GM19324 (cell line): ENCODE measurements at regions not wholly inside any gene's neighbourhood (a gene's known extent, or its start where the extent isn't known, plus 50 kb on each side); places are given as distances from the start of the nearest gene placed in this dataset.
"Not testable (repeated sequence)": the region's sequence is repeated elsewhere in the genome, so short reads cannot be mapped to it uniquely, and the experiment has no call there.

Experiments
- ATAC-seq: cut with Tn5 transposase; IDR thresholded peaks from one replicate; pipeline ENCODE4 v1.9.1; 2021; ENCODE audit warnings: mild to moderate bottlenecking, moderate library complexity; ENCODE audit not compliant: unreplicated experiment, low FRiP score

- no peak for ATAC-seq
Observed at GRCh38 chr12:84413656-84414055, 498.9 kb downstream of the SLC6A15 start.

DNA sequence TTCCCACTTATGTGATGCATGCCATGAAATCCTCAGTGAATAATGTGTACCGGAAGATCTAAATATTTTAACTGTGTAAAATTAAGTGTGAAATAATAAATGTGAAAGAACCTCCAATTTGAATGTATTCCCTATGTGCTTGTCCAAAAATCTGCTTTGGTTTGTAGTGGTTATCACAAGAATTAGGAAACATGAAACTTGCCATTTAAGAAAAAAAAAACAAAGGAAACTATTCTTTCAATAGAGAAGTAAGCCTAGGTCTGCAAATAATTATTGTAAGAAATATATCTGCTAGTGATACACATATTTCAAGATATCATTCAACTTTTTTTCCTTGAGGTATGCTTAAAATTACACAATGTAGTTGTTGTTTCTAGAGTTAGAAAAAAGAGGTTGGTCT, 500.4 kb downstream of the SLC6A15 start:
- ATAC-seq: no peak

GRCh38 chr12:84411031-84411430, 501.6 kb downstream of the SLC6A15 start:
- no peak for ATAC-seq

- ATAC-seq: no peak
Observed at GRCh38 chr12:84408936-84409335, 503.7 kb downstream of the SLC6A15 start.

DNA sequence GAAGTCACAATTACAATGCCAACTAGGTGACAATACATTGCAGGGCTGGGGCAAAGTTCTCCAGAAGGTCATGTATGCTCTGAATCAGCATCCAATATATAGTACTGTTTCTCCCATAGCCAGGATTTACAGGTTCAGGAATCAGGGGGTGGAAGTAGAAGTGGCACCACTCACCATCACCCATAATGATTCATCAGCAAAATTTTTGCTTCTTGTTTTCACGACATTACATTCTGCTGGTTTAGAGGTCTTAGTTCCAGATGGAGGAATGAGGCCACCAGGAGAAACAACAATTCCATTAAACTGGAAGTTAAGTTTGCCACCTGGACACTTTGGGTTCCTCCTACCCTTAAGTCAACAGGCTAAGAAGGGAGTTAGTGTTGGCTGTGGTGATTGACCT, 505.9 kb downstream of the SLC6A15 start:
- ATAC-seq: not testable (repeated sequence)

DNA sequence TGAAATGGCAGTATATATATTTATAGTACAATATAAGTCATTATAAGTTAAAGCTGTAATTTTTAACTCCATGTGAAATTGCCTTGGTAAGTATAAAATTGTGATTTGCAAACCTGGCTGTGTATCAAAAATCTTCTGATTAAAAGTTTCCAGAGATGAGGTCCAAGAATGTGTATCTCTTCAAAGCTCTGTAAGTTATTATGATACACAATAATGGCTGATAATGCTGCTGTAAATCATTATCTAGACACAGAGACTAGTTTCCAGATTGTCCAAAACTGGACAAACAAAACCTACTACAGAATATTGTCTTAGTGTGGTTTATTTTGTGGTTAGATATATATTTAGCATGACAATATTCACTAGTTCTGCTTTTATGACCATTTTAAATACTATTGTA, 514.8 kb downstream of the SLC6A15 start:
- ATAC-seq: no peak

- no peak for ATAC-seq
Observed at GRCh38 chr12:84397263-84397662, 515.3 kb downstream of the SLC6A15 start.

GRCh38 chr12:84391176-84391575, 521.4 kb downstream of the SLC6A15 start:
- ATAC-seq: not testable (repeated sequence)

GRCh38 chr12:84384384-84384783, 528.2 kb downstream of the SLC6A15 start:
- no peak for ATAC-seq

DNA sequence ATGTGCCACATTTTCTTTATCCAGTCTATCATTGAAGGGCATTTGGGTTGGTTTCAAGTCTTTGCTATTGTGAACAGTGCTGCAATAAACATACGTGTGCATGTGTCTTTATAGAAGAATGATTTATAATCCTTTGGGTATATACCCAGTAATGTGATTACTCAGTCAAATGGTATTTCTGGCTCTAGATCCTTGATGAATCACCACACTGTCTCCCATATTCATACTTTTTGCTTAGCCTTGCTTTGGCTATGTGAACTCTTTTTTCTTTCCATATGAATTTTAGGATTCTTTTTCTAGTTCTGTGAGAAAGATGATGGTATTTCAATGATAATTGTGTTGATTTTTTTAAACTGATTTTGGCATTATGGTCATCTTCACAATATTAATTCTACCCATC, 530.1 kb downstream of the SLC6A15 start:
- ATAC-seq: not testable (repeated sequence)

DNA sequence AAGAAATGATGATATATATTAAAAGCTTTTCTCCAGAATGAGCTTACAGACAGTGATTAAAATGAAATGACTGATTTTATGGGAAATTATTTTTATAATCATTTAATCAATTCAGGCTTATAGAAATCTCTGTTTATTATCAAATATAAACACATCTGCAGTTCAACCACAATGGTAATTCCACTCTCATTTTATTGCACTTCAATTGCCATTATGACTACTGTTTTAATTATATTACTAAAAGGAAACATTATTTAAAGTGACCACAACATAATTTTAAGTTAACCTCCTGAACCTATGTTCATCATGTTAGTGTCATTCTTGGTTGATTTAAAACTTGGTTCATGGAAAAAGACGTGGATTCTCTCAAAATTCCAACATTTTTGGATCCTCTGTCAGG, 536.3 kb downstream of the SLC6A15 start:
- ATAC-seq: no peak

DNA sequence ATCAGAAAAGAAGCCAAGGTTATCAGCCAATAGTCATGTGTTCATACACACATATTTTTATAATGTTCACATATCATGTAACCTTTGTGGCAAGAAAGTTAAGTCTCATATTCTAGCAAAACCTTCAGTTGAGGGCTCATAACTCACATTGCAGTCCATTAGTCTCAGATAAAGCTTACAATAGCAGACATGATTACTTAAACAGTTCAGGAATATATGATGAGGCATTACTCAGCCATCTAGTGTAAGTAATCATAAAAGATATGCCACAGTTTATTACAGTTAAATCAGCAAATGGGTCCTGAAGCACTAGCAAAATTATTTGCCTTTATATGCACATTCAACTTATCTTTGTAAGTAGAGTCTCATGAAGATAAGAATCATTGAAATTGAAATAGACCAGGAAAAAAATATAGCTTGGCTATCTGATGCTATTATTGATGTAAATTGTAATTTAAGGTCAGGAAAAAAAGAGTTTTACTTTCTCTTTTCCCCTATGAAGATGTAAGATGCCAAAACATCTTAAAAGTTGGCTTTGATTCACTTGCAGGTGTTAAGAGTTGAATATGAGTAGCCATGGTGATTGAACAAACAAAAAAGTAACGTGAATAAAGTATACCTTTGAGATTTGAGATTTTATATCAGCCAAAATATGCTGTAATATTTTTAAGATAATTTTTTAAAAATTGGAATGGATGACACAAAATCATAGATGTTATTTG, 537.0 kb downstream of the SLC6A15 start:
- ATAC-seq: no peak

GRCh38 chr12:84362552-84362897, 550.1 kb downstream of the SLC6A15 start:
- no peak for ATAC-seq

DNA sequence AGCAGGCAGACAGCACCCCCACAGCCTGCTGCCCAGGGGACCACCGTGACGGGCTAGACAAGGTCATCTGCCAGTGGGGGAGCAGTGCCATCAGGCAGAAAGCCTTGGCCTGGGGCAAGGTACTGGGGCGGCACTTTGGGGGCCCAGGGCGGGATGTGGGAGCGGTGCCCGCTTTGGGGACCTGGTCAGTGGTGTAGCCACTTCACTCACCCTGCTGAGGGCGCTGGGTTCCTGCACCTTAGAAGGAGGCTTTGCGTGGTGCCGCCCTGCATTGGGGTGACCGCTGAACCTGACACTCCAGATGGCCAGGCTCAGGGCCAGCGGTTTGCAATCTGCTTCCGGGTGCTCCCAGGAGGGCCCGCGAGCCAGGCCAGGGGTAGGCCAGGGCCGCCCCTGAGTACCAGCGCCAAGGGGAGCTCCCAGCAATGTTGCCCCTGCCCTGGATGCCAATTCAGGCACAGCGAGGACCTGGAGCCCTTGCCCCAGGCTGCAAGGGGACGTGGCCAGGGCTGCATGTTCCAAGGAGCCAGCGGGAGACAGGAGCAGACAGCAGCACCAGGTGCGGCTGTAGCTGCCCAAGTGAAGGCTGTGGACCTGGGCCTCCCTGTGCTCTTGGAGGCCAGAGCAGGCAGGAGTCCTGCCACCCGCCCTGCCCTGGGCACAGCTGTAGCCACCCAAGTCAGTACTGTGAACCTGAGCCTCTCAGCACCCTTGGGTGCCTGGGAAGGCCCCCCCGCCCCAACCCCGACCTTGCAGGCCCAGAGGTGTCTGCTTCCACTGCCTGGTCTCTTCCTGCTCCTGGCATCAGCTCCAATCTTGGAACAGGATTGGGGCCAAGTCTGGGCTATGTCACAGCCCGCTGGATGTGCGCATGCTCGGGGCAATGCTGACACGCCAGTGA, 550.7 kb downstream of the SLC6A15 start:
- no peak for ATAC-seq

DNA sequence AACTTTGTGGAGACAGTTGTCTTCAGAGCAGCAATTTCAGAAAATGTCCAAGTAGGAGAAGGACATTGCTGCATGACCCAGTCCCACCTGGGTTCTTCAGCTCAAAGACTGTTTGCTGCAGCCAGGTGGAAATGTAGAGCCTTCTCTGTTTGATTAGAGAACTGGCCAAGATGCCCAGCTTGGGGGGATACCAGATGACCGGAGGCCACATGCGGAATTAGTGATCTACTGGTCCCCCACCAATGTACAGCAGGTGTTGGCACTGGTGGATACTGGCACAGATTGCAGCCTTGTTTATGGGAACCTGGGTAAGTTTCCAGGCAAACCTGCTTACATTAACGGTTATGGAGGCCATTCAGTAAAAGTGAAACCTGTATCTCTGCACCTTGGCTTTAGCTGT, 555.3 kb downstream of the SLC6A15 start:
- no peak for ATAC-seq

GRCh38 chr12:84356224-84356623, 556.4 kb downstream of the SLC6A15 start:
- ATAC-seq: no peak

DNA sequence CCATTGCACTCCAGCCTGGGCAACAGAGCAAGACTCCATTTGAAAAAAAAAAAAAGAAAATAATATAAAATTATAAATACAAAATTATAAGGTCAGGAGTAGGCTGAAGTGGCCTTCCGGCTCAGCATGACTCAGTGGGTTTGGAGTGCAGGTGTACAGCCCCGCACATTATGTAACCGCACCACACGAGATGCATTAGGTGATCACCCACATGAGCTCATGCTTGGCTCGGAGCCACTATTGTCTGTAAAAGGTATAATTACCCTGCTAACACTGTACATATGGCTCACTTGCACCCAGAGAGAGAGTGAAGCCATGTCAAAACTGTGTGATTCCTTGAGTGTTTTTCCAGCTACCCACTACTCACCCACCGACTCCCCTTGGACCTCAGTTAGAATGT, 557.0 kb downstream of the SLC6A15 start:
- ATAC-seq: no peak

GRCh38 chr12:84348582-84348981, 564.0 kb downstream of the SLC6A15 start:
- ATAC-seq: no peak

GRCh38 chr12:84341467-84342193, 571.0 kb downstream of the SLC6A15 start:
- ATAC-seq: no peak

GRCh38 chr12:84336231-84336630, 576.4 kb downstream of the SLC6A15 start:
- no peak for ATAC-seq

GRCh38 chr12:84329938-84330337, 582.7 kb downstream of the SLC6A15 start:
- ATAC-seq: no peak
